Keratinocyte (primary cell): ENCODE measurements at regions not wholly inside any gene's neighbourhood (a gene's known extent, or its start where the extent isn't known, plus 50 kb on each side); places are given as distances from the start of the nearest gene placed in this dataset.

Experiments used
- EZH2 ChIP-seq: IDR thresholded peaks from one replicate; pipeline ENCODE4 v1.6.1; 2012; ENCODE audit warnings: inconsistent platforms, mild to moderate bottlenecking, low read length, moderate library complexity
- TF ChIP-seq, protein P1 (sequence below), 3 experiments: IDR thresholded peaks in 1 of 3; conservative IDR thresholded peaks in 1 of 3; optimal IDR thresholded peaks in 1 of 3; 2 replicates in 2 of 3; 3 replicates in 1 of 3; pipeline versions ENCODE3 to v1.5.1; 2011; ENCODE audit warnings: low read length in 3 of 3, mild to moderate bottlenecking in 3 of 3, moderate library complexity in 2 of 3, control low read depth in 1 of 3, inconsistent platforms in 1 of 3; ENCODE audit not compliant: insufficient read depth in 2 of 3; ENCODE audit errors: extremely low read depth in 1 of 3

- no peak for TF ChIP-seq EZH2
- TF ChIP-seq, protein P1, sequence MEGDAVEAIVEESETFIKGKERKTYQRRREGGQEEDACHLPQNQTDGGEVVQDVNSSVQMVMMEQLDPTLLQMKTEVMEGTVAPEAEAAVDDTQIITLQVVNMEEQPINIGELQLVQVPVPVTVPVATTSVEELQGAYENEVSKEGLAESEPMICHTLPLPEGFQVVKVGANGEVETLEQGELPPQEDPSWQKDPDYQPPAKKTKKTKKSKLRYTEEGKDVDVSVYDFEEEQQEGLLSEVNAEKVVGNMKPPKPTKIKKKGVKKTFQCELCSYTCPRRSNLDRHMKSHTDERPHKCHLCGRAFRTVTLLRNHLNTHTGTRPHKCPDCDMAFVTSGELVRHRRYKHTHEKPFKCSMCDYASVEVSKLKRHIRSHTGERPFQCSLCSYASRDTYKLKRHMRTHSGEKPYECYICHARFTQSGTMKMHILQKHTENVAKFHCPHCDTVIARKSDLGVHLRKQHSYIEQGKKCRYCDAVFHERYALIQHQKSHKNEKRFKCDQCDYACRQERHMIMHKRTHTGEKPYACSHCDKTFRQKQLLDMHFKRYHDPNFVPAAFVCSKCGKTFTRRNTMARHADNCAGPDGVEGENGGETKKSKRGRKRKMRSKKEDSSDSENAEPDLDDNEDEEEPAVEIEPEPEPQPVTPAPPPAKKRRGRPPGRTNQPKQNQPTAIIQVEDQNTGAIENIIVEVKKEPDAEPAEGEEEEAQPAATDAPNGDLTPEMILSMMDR (optimal IDR thresholded peaks at IDR 0.05 in 1 of 3, IDR thresholded peaks at IDR 0.05 in 1 of 3, conservative IDR thresholded peaks at IDR 0.05 in 1 of 3; ENCODE audit: extremely low read depth in 1 of 3, insufficient read depth in 2 of 3, low read length in 3 of 3): no peak
Measured at GRCh38 chr2:189933041-189933440, 129.5 kb downstream of the MSTN start.
